ENCODE measurements at regions not wholly inside any gene's neighbourhood (a gene's known extent, or its start where the extent isn't known, plus 50 kb on each side); places are given as distances from the start of the nearest gene placed in this dataset.

GRCh38 chr9:79334001-79334400 lies 237.8 kb upstream of the TLE4 start:
- TF ChIP-seq CTCF (conservative IDR thresholded peaks at IDR 0.05) (no peak), ZFX (IDR thresholded peaks at IDR 0.05) (no peak)
